GM18868 (cell line): ENCODE measurements at regions not wholly inside any gene's neighbourhood (a gene's known extent, or its start where the extent isn't known, plus 50 kb on each side); places are given as distances from the start of the nearest gene placed in this dataset.

Experiments
- ATAC-seq: cut with Tn5 transposase; IDR thresholded peaks from one replicate; pipeline ENCODE4 v1.9.1; 2021; ENCODE audit warnings: mild to moderate bottlenecking, moderate library complexity; ENCODE audit not compliant: unreplicated experiment

DNA sequence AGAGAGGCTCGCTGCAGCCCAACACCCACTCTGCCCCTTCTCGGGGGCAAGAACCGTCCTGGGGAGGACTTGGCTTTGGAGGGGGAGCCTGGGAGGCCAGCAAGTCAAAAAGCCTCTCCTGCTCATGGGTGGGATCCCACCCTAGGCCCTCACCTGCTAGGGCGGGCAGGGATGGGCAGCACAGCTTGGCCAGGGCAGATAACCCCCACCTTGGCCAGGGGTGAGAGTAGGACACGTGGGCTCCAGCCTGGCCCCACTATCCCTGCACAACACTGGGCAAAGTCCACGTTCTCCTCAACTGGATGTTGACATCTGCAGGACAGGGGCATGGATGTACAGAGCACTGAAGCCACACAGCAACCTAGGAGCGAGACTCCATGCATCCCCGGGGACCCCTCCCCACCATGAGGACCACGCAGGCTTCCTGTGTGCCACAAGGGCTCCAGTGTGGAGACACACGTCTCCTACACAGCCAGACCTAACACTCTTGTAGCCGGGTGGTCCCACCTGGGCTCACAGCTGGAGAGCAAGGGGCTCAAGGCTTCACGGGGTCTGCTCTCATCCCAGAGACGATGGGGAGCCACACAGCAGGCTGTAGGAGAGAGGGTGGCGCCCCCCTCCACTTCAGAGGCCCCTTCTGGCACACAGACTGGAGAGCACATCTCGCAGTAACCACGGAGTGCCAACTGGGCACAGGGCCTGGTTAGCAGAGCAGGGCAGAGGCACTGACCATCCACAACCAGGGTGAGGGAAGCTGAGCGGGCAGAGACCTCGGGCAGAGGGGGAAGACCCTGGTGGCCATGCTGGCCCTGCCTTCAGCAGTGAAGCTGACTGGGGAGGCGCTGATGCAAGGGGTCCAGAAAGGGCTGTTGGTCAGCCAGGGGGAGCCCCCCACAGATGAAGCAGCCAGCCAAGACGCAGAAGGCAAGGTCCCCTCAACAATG lies 171.1 kb downstream of the CRYBB2 start:
- no peak for ATAC-seq

- ATAC-seq: no peak
Observed at GRCh38 chr22:25392584-25392983, 171.9 kb upstream of the GRK3 start.

- ATAC-seq: no peak
Observed at GRCh38 chr22:25393121-25393805, 171.2 kb upstream of the GRK3 start.

DNA sequence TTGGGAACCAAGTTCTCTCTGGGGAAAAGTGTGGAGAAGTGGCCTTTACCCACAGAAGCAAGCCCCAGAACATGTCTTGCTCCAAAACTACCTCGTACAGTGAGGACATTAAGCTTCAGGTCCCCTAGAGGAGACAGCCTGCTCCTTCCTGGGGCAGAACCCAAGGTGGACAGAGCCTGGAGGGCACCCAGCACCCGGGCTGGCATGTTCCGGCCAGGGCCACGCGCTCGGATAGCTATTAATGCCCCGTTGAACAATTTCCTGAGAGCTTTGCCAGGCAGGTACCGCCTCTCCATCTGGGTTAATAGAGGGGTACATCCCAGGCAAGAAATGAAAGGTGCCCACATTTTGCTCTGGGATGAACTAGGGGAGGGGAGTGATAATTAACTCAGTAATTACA lies 169.0 kb upstream of the GRK3 start:
- no peak for ATAC-seq

- no peak for ATAC-seq
Observed at GRCh38 chr22:25395915-25396314, 168.6 kb upstream of the GRK3 start.

DNA sequence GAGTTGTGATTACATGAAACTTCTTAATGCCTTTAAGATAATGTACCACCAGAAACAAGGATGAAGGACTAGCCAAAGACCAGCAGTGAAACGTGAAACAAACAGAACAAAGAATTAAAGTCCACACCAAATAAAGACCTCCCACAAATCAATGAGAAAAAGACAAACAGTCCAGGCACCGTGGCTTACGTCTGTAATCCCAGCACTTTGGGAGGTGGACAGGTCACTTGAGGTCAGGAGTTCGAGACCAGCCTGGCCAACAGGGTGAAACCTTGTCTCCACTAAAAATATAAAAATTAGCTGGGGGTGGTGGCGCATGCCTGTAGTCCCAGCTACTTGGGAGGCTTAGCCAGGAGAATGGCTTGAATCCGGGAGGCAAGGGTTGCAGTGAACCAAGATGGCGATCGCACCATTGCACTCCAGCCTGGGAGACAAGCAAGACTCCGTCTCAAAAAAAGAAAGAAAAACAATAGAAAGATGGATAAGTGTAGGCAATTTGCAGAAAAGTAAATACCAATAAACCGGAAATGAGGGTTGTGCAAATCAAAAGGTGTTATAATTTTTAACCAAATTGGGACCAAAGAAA lies 167.8 kb upstream of the GRK3 start:
- no peak for ATAC-seq

GRCh38 chr22:25397616-25398015 lies 166.9 kb upstream of the GRK3 start:
- no peak for ATAC-seq

DNA sequence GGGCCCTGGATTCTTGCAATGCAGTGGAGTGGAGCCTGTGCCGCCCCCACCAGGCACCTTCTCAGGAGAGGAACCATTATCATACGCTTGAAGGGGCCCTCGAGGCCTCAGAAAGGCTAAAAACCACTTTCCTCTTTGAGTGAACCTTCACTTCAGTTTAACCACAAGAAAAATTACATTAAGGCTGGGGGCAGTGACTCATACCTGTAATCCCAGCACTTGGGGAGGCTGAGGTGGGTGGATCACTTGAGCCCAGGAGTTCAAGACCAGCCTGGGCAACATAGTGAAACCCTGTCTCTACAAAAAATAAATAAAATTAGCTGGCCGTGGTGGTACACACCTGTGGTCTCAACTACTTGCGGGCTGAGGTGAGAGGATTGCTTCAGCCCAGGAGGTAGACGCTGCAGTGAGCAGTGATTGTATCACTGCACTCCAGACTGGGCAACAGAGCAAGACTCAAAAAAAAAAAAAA lies 165.8 kb upstream of the GRK3 start:
- ATAC-seq: peak; percentile 80

DNA sequence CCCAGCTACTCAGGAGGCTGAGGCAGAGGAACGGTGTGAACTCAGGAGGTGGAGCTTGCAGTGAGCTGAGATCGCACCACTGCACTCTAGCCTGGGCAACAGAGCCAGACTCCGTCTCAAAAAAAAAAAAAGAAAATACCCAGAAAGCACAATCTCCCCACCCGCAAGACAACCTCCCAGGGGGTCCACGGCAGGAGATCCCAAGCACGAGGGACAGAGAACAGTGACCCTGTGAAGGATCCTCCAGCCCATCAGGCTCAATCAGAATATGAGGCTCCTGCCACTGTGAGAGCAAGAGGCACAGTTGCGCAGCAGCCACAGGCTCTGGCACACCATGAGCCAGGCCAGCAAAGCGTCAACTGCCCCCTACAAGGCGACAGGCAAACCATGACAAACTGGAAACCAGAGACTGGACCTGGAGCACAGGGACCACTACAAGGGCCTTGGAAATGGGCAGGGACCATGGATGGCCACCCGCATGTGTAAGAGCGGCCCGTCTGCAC lies 164.8 kb upstream of the GRK3 start:
- ATAC-seq: no peak

DNA sequence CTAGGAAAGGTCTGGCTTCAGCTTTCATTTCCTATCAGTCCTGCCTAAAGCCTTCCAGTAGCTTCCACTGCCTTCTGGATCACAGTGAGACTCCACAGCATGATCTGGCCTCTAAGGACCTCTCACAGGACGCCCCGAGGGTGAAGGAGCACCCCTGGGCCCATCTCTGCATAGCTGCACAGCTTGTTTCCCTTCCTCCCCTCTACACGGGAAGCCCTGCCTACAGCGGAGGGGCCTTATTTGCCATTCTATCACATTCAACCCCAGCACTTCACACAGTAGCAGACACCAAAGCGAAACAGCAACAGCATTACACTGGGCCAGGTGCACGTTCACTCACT lies 162.3 kb upstream of the GRK3 start:
- no peak for ATAC-seq

DNA sequence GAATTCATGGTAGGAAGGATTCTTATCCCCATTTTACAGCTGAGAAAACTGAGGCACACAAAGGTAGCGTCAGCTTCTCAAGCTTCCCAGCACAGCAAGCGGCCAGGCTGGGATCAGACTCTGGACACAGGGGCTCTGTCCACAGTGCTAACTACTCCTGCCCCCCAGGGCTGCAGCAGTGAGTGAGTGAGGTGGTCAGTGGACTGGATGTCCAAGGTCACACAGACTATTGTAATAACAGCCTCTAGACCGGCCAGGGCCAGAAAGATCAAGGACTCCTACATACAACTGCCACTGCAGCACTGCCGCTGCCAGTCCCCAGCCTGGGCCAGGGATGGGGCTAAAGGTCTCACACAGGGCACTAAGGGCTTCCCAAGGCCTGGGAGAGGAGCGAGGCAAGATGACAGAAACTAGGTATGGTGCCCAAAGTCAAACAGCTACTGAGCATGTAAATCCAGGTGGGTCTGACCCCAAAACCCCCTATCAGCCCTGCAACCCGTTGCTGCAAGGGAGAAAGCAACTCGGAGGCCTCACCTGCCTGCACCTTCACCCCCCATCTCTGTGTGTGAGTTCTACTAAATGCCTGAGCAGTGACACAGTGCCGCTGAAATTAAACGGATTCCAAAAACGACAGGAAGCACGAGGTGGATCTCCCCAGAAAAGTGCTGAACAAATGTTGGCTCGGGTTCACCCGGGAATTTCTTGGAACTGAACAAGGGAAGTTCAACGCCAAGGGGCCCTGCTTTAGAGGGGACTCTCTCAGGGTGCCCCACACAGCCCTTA lies 161.8 kb upstream of the GRK3 start:
- no peak for ATAC-seq

DNA sequence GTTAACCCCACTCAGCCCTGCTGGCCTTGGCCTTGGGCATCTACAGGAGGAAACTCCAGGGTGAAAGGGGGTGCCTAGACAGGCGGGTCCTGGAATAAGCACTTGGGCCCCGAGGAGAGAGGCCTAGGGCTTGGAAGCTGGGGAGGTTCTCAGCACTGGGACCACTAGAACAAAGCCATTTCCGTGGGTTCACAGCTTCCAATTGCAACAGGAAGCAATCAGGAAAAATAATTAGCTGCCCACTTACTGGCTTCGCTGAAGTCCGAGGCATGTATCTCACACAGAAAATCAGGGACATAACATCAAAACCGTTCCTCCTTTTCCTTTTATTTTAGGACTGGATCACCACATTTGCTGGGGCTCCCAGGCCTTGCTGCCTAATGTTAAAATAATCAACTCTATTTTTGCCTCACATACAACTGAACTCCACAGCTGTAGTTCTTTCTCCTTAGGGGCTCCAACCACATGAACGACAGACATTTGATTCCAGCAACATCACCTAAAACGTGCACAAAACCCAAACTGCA lies 161.1 kb upstream of the GRK3 start:
- no peak for ATAC-seq

DNA sequence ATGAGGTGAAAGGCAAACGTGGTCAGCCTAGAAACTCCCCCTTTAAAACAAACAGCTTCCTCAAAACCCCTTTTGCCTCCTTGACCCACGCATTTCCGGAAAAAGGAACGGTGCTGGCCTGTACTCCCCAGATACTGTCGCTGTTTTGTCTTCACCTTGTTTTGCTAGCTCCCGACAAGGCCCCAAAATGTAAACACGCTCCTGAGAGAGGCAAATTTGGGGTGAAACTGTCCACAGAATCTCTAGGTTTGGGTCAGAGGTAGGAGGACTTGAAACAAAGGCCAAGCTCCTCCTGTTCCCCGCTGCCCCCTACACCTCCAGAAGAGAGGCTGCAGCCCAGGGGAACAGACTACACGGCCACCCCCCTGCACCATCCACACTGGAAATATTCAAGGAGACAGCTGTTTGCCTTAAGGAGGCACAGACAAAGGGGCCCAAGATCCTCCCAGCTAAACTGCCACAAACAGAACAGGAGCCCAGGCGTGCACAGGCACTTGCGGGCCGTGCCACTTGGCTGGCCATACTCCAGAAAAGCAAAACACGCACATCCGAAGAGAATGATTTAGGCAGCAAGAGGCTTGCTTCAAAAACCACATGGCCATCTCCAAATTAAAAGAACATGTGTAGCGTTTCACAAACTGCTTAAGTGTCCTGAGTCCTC lies 160.5 kb upstream of the GRK3 start:
- ATAC-seq: no peak

DNA sequence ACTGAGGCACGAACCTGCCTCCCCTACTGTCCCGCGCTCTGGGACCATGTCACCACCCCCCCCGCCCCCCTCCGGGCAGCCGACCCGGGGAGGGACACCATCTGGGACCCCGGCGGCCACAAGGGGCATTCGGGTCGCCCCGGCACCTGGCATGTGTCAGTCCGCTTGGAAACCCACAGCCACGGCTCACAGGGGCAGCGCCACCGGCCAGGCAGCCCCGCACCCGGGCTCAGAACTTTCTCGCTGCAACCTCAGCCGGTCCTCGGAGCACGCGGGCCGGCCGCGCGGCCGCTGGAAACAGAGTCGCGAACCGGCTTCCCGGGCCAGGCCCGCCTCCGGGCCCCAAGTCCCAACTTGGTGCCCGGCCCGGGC lies 159.9 kb upstream of the GRK3 start:
- peak; percentile 12 for ATAC-seq

DNA sequence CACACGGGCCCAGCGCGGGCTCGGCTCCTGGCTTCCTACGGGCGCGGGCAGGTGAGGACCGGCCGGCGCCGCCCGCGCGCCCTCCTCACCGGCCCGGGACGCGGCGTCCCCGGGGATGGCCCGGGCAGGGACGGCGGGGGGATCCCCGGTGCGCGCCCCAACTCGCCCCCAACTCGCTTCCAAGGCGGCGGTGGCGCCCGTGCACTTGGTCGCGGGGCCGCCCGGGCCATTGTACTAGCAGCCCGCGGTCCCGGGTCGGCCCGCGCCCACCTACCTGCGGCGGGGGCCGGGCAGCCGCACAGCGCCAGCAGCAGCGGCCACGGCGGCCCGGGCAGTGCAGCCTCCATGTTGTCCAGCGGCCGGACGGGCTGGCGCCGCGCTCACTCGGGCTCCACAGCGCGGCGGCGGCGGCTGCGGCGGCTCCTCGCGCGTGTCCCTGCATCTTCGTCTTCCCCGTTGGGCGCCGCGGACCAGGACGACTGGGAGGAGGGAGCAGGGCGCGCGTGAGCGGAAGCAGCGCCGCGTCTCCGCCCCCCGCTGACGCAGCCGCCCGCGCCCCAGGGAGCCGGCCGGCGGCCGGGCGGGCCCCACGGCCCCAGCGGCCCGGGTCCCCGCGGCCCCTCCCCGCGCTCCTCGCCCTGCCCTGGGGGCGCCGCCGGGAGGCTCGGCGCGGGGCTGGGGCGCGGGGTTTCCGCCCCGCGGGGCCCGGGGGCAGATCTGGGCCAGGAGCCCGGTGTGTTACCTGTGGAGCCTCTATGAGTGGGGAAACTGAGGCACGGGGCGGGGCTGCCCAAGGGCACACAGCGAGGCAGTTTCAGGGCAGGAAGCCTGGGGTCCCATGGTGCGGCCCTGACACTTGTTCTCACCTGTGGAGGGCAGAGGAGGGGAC lies 159.3 kb upstream of the GRK3 start:
- ATAC-seq: peak; percentile 54

GRCh38 chr22:25405841-25406509 lies 158.5 kb upstream of the GRK3 start:
- no peak for ATAC-seq

GRCh38 chr22:25406510-25407210 lies 157.8 kb upstream of the GRK3 start:
- no peak for ATAC-seq
